ENCODE measurements at regions not wholly inside any gene's neighbourhood (a gene's known extent, or its start where the extent isn't known, plus 50 kb on each side); places are given as distances from the start of the nearest gene placed in this dataset.

DNA sequence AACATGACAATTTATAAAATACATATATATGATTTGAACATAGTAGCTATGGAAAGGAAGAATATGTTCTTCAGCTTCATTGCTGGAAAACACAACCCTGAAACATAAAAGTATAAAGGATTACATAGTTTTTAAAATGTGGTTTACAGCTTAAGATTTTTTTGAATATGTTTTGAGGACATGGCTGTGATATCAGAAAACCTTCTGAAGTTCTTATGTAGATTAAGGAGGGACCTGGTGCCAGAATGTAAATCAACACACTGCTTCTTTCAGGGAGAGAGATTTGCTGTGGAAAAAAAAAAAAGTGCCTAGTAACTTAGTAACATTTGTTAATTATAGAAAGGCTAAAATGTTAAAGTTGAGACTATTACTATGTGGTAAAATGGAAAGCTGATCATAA, 1261.8 kb downstream of the ADGRL3 start:
- DNase-seq (ENCODE audit: low read depth) = no peak
- TF ChIP-seq, protein P1, sequence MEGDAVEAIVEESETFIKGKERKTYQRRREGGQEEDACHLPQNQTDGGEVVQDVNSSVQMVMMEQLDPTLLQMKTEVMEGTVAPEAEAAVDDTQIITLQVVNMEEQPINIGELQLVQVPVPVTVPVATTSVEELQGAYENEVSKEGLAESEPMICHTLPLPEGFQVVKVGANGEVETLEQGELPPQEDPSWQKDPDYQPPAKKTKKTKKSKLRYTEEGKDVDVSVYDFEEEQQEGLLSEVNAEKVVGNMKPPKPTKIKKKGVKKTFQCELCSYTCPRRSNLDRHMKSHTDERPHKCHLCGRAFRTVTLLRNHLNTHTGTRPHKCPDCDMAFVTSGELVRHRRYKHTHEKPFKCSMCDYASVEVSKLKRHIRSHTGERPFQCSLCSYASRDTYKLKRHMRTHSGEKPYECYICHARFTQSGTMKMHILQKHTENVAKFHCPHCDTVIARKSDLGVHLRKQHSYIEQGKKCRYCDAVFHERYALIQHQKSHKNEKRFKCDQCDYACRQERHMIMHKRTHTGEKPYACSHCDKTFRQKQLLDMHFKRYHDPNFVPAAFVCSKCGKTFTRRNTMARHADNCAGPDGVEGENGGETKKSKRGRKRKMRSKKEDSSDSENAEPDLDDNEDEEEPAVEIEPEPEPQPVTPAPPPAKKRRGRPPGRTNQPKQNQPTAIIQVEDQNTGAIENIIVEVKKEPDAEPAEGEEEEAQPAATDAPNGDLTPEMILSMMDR (IDR thresholded peaks at IDR 0.05; ENCODE audit: low read depth, low read length, missing control alignments) = no peak
- no peak overlapping the region for H3K4me3 ChIP-seq (ENCODE audit: low read depth, low read length)

DNA sequence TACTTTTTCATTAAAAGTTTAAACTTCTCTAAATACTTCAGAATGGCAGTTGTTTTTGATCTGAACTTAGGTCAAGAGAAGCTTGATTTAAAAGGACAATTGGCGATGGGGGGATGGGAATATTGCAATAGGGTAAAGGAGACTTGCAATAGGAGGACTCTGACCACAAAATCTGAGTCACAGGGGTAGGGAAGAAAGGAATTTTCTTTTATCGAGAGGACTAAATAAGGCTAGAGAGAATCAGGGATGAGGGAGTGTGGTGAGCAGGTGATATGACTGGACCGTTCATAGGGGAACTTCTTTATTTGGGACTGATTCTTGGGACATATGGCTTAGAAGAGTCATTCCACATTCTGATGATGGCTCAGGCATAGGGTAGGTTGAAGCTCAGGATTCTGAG, 1260.2 kb downstream of the ADGRL3 start:
- TF ChIP-seq, protein P1 (IDR thresholded peaks at IDR 0.05; ENCODE audit: low read depth, low read length, missing control alignments) = no peak
- no peak for DNase-seq (ENCODE audit: low read depth)
- no peak overlapping the region for H3K4me3 ChIP-seq (ENCODE audit: low read depth, low read length)

DNA sequence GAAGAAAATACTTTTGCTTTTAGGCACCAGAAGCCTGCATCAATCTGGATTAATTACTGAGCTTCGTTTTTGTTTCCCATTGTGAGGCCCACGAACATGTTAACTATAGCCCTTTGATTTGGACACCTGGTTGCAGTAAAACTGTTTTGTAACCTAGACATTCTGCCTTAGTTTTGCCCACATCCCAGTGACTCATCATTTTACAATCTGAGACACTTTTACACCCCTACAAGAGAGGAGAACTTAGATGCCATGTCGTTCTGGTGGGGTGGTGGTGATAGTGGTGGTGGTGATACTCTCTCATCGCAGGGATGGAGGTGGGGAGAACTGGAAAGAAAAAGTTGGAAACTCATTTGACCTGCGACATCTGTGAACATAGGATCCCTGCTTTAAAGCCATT, 1257.2 kb downstream of the ADGRL3 start:
- no peak for DNase-seq (ENCODE audit: low read depth)
- TF ChIP-seq, protein P1 (IDR thresholded peaks at IDR 0.05; ENCODE audit: low read depth, low read length, missing control alignments) = no peak
- no peak overlapping the region for H3K4me3 ChIP-seq (ENCODE audit: low read depth, low read length)

DNA sequence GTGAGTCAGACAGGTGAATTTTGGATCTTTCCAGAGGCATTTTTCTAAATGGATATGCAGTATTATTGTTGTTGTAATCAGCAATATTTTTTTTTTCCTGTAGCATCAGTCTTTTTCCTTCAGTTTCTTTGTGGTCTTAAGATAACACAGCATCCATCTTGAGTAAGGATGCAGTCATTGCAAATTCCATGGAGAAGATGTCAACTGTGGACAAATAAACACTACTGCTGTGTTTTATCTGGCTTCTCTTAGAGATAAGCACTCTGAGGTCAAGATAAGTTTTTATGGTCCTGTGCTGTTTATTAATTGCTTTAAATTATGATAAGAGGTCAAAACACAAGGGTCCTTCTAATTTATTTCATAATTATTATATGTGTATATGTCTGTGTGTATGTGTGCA, 1255.7 kb downstream of the ADGRL3 start:
- TF ChIP-seq, protein P1 (IDR thresholded peaks at IDR 0.05; ENCODE audit: low read depth, low read length, missing control alignments) = no peak
- H3K4me3 ChIP-seq (ENCODE audit: low read depth, low read length) = no peak overlapping the region
- no peak for DNase-seq (ENCODE audit: low read depth)

DNA sequence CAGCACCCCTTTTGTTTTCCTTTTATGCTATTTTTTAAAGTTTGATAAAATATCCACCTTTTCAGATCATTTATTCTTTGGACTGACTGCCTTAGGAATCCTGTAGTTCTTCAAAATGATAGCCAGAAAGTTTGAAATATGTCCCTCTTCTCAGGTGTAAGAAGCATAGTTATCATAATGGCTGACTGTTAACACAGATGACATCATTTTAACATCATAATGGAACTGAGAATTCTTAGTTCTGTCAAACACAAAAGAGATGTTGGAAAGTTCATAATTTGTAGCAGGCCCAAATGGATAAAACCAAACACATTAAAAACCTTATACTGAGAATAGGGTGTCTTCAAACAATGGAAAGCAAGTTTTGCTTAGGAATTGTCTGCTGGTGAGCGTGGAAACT, 1254.4 kb downstream of the ADGRL3 start:
- no peak overlapping the region for H3K4me3 ChIP-seq (ENCODE audit: low read depth, low read length)
- TF ChIP-seq, protein P1 (IDR thresholded peaks at IDR 0.05; ENCODE audit: low read depth, low read length, missing control alignments) = no peak
- DNase-seq (ENCODE audit: low read depth) = no peak

DNA sequence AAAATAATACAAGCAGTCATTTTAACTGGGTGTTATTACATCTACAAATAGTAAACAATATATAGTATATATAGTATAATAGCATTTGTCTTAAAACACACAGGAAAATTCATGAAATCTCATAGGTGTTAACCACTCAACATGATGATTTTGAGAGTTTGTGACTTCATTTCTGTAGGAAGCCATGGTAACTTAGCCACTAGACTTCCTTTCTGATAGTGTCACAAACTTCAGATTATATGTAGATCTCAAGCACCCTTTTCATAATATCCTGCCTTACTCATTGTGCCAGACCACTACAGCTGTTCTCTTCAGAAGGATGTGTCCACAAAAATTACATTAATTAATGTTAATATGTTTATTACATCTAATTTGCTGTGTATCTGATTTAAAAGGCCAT, 1250.6 kb downstream of the ADGRL3 start:
- TF ChIP-seq, protein P1 (IDR thresholded peaks at IDR 0.05; ENCODE audit: low read depth, low read length, missing control alignments) = no peak
- H3K4me3 ChIP-seq (ENCODE audit: low read depth, low read length) = no peak overlapping the region
- DNase-seq (ENCODE audit: low read depth) = no peak

DNA sequence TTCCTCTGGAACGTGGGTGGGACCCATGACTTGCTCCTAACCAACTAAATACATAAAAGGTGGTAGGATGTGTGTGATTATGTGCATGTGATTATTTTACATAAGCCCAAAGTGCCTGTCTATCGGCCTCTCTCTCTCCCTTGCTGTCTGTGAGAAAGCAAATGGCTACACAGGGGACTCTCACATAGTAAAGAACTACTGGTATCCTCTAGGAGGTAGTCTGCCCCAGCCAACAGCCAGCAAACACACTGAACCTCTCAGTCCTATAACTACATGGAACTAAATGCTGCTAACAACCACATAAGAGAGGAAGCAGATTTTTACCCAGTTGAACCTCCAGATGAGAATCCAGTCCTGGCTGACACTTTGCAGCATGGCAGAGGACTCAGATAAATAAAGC, 1249.4 kb downstream of the ADGRL3 start:
- H3K4me3 ChIP-seq (ENCODE audit: low read depth, low read length) = no peak overlapping the region
- DNase-seq (ENCODE audit: low read depth) = no peak
- TF ChIP-seq, protein P1 (IDR thresholded peaks at IDR 0.05; ENCODE audit: low read depth, low read length, missing control alignments) = no peak

Measured in GM12864 (cell line).